ENCODE measurements at regions not wholly inside any gene's neighbourhood (a gene's known extent, or its start where the extent isn't known, plus 50 kb on each side); places are given as distances from the start of the nearest gene placed in this dataset.

- no peak for DNase-seq (ENCODE audit: low read depth)
Measured at GRCh38 chr6:209432-210103, 82.7 kb upstream of the DUSP22 start.

- no peak for DNase-seq (ENCODE audit: low read depth)
Measured at GRCh38 chr6:210104-210456, 82.2 kb upstream of the DUSP22 start.

- DNase-seq (ENCODE audit: low read depth): no peak
Measured at GRCh38 chr6:210778-211374, 81.4 kb upstream of the DUSP22 start.

- no peak for DNase-seq (ENCODE audit: low read depth)
Measured at GRCh38 chr6:211871-212497, 80.3 kb upstream of the DUSP22 start.

GRCh38 chr6:213284-213683 is 79.0 kb upstream of the DUSP22 start:
- DNase-seq (ENCODE audit: low read depth): no peak

- no peak for DNase-seq (ENCODE audit: low read depth)
Measured at GRCh38 chr6:214428-214827, 77.9 kb upstream of the DUSP22 start.

GRCh38 chr6:215335-216034 is 76.8 kb upstream of the DUSP22 start:
- peak; percentile 10 for DNase-seq (ENCODE audit: low read depth)

GRCh38 chr6:217048-217659 is 75.1 kb upstream of the DUSP22 start:
- no peak for DNase-seq (ENCODE audit: low read depth)

- DNase-seq (ENCODE audit: low read depth): no peak
Measured at GRCh38 chr6:218153-219018, 73.9 kb upstream of the DUSP22 start.

GRCh38 chr6:219019-219570 is 73.2 kb upstream of the DUSP22 start:
- no peak for DNase-seq (ENCODE audit: low read depth)

GRCh38 chr6:219641-220198 is 72.6 kb upstream of the DUSP22 start:
- DNase-seq (ENCODE audit: low read depth): peak; percentile 61

- DNase-seq (ENCODE audit: low read depth): no peak
Measured at GRCh38 chr6:220312-220711, 72.0 kb upstream of the DUSP22 start.

- DNase-seq (ENCODE audit: low read depth): peak; percentile 26
Measured at GRCh38 chr6:220721-221475, 71.4 kb upstream of the DUSP22 start.

- DNase-seq (ENCODE audit: low read depth): peak; percentile 10
Measured at GRCh38 chr6:221531-222349, 70.5 kb upstream of the DUSP22 start.

GRCh38 chr6:222468-222867 is 69.8 kb upstream of the DUSP22 start:
- DNase-seq (ENCODE audit: low read depth): no peak

GRCh38 chr6:223136-223535 is 69.2 kb upstream of the DUSP22 start:
- no peak for DNase-seq (ENCODE audit: low read depth)

GRCh38 chr6:223763-224162 is 68.5 kb upstream of the DUSP22 start:
- DNase-seq (ENCODE audit: low read depth): peak; percentile 32

GRCh38 chr6:224350-224749 is 67.9 kb upstream of the DUSP22 start:
- no peak for DNase-seq (ENCODE audit: low read depth)

GRCh38 chr6:225121-225721 is 67.1 kb upstream of the DUSP22 start:
- no peak for DNase-seq (ENCODE audit: low read depth)
